GM21447 (cell line): ENCODE measurements at regions not wholly inside any gene's neighbourhood (a gene's known extent, or its start where the extent isn't known, plus 50 kb on each side); places are given as distances from the start of the nearest gene placed in this dataset.

Source experiments
- ATAC-seq: cut with Tn5 transposase; IDR thresholded peaks from one replicate; pipeline ENCODE4 v1.9.1; 2021; ENCODE audit not compliant: unreplicated experiment

DNA sequence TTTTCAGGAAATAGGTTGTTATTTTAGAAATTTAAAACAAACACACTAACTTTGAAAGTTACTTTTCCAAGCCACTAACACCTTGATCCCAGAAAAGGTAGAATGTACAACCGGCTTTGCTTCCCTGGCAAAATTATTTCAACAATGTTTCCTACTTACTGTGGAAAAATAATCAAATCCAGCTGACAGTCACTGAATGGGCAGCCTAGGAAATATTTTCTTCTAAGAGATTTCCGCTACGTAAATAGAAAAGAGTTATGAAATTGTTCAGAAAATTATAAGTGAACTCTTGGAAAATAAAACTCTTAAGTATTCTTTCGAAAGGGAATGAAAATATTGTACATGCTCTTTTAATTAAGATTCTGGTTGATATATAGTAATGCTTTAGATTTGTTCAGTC is 195.7 kb downstream of the GASK1B start:
- ATAC-seq, result no peak

DNA sequence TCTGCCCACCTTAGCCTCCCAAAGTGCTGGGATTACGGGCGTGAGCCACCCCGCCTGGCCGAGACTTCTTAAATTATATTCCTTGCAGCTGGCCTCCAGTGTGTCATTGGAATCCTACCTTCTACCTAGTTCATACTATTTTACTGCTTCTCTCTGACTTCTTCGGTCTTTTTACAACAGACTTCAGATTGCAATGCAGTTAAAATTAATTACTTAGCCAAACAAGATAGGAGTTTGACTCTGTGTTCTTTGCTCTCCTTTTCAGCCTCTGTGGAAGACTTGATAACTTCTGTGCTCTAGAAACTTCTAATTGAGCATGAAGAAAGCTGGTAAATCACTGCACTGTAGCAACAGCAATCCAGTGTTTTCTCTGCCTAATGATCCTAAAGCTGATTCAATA is 199.5 kb downstream of the GASK1B start:
- no peak for ATAC-seq

DNA sequence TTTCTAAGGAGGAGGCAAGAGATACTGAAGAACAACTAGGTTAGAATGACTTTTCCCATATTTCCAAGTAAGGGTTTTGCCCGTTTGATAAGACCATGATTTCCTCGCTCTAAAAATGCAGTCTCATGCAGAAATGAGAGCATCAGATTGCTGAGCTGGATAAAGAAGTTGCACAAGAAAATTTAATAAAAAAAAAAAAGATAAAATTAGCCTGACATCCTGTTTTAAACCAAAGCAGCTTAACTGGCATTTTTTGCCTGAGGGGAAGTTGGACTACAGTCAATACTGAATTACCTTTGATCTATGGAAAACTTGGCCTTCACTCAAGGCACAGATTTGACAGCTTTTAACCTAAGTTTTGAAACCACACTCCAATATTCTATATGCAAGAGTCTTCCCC is 208.4 kb downstream of the GASK1B start:
- no peak for ATAC-seq

DNA sequence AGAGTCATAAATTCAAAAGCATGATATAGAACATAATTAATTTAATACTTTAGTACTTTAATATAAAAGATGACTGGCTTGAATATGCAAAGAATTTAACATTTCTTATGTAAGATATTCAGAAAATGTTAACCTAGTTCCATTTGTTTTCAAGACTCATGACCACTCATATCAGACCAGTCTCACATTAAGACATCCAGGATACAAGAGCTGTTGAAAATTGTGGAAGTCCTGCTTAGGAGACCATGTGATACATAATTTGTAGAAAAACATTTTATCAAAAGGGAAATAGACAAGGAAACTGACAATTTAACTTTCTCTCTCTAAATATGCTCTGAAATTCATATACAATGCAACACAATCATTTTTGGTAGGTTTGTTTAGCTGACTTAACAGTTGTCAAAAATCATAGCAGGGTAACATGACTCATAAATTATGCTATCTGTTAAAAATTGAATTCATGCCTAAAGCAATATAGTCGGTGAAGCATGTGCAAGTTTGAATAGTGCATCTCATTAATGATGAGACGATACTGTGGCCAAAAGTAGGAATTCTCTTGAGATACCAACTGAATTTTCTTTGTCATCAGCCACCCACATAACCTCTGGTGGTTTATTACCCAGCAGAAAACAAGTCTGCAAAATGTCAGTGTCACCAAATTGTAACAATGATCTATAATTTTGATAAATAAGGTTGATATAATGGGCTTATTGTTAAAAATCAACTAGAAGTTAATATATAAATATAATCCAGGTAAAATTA is 211.4 kb downstream of the GASK1B start:
- no peak for ATAC-seq

DNA sequence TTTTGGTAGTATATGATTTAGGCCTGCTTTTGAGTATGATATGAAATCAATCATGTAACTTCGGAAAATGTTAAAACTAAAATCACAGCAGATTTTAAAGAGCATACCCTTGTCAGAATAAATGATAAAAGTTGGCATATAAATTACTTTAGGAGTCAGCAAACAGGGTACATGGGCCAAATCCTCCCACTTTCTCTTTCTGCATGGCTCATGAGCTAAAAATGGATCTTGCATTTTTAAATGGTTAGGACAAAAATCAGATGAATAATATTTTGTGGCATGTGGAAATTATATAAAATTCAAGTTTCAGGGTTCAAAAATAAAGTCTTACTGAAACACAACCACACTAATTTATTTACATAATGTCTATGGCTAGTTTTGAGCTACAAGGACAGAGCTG is 214.9 kb downstream of the GASK1B start:
- ATAC-seq, result no peak

DNA sequence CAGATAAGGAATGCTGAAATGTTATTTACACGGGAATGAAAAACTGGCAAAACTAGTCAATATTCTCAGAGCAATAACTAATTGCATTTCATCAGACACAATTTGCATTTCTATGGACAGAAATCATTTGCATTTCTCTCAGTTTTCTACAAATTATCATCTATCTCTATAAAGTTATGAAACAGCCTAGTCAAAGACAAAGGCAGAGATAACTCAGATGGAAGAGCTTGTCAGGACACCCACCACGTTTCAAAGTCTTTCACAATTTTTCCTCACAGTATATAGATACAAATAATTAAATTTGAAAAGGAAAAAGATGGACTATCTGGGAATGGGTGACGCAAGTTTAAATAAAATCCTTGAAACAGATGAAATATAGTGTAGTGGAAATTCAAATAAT is 230.8 kb downstream of the GASK1B start:
- no peak for ATAC-seq

DNA sequence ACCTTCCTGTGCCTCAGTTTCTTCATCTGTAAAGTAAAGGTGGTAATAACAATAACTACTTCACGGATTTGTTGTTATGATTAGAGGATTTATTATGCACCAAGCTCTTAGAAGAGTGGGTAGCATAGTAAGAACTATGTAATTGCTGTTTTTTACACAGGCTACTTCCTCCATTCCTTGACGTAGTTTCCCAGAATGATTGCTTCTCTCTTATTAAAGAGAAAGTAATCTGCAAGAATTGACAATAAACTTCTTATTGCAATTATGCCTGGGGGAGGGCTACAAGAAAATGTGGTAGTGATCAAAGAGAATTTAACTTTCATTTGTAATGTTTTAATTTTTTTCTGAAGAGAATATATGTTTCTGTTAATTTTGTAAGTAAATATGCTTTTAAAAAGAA is 238.7 kb downstream of the GASK1B start:
- ATAC-seq, result no peak

DNA sequence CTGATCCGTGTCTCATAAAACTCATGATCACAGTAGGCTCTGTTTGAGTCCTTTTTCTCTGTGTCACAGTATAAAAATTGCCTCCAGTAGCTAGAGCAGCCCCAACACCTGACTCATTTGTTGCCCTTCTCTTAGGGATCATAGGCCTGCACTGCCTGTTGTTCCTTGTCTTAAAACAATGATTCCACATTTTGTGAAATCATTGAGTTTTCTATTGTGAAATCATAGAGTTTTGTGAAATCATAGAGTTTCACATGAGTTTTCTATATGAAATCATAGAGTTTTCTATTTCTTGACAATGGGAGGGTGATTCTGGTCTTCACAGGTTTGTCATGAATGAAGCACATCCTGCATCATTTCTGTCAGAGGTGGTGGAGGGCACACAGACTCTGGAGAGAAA is 239.9 kb downstream of the GASK1B start:
- no peak for ATAC-seq

DNA sequence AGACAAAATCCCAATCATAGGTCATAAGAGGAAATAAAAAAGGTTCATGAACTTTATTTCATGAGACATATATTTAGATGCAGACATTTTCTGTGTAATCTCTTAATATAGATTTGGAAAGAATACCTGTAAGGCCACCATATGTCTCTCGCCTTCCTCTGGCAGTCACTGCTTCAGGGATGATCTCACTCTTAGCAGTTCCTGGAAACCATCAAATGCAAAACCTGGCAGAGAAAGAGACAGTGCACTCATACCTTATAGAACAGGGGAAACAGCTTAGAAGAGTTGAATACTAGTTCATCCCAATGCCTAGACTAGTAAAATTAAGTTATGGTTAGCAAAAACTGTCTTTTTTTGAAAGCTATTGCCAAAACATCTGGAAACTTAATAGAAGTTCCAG is 243.3 kb downstream of the GASK1B start:
- no peak for ATAC-seq

DNA sequence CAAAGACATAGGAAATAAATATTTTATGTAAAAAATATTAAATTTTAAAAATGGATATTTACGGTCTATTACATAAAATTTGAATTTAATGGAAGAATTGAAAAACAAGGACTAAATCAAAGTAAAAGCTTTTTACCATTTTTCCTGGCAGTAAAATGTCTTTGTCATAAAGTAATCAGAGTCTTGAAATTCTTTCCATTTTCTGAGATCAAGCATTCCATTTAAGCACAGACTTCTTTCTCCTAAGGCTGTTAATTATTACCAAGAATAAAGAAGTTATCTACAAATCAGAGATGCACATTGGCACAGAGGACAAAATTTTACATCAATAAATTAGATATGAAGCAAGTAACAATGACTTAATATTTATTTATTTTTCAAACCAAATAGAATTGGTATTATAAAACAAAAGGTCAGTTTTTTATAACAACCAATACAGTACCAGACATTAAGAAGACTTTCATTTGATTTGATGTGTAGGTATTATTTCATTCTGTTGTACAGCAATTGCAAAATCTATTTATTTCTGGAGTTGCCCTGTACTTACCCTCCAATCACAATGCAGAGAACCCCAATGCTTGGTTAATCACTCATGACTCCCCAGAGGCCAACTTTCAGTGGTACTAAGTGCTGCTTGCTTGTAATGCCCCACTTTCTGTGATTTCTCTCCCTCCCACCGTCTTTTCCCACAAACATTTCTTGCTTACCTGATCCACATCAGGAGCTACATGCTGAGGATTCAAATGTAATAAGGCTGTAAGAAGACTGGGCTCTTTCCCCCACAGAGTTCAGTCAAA is 254.6 kb downstream of the GASK1B start:
- ATAC-seq, result no peak

DNA sequence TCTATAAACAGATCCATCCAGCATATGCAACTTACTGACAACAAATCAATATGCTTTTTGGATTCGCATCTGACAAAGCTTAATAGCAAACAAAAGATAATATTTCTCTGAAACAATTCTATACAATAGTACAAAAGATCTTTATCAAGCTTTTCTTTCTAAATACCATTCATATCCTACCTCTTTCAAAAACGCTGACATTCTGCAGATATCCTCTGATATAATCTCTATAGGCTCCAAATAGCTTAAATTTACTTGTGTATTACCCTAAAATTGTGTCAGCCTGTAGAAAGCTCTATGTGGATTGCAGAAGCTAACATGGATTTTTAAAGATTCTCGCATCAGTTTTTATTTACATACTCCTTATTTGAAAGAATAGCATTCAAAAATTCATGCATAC is 260.6 kb downstream of the GASK1B start:
- no peak for ATAC-seq

DNA sequence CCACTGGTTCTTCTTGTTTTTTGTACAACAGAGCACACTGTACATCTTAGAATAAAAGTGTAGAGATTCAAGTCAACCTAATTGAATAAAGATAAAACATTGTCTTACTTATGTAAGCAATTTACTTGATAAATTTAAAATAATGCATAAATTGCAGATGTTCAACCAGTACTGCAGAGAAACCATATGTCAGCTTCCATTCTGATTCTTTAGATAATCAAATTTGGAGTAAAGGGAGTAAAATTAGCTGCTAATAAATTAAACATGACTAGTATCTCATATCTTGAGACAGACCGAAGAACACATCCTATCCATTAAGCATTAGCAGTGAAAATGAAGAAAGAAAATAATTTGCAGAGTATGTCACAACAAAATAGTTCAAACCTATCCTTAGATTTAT is 261.2 kb downstream of the GASK1B start:
- ATAC-seq, result no peak

DNA sequence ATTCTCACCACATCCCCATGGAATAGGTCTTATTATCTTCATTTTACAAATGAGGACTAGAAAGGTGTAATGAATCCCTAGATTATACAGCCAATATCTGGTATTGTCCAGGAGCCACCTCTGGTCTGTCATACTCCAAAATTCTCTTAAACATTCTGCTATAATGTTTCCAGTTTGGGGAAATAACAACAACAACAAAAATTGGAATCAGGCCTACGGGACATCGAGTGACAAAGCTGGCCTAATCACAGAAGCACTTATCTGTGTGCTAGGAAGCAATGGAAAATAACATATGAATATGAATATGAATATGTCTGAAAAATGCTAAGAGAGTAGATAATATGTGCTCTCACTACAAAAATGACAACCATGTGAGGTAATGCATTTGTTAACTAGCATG is 264.1 kb downstream of the GASK1B start:
- no peak for ATAC-seq

DNA sequence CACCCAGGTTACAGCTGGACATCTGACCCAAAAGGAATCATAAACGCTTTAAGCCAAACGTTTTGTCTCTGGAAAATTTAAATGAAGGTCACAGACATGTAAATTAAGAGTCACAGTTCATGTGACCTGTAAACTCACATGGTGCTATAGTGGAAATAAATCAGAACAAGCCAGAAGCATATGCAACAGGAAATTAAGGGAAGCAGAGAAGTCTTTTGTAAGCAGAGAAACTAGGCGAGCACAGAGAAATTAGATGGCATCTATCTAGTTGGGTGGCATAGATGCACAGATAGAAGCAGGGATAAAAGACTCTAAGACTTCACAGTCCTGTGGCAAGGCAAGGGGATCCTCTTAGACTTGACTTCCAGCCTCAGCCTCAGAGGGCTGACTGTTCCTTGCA is 264.8 kb downstream of the GASK1B start:
- no peak for ATAC-seq

DNA sequence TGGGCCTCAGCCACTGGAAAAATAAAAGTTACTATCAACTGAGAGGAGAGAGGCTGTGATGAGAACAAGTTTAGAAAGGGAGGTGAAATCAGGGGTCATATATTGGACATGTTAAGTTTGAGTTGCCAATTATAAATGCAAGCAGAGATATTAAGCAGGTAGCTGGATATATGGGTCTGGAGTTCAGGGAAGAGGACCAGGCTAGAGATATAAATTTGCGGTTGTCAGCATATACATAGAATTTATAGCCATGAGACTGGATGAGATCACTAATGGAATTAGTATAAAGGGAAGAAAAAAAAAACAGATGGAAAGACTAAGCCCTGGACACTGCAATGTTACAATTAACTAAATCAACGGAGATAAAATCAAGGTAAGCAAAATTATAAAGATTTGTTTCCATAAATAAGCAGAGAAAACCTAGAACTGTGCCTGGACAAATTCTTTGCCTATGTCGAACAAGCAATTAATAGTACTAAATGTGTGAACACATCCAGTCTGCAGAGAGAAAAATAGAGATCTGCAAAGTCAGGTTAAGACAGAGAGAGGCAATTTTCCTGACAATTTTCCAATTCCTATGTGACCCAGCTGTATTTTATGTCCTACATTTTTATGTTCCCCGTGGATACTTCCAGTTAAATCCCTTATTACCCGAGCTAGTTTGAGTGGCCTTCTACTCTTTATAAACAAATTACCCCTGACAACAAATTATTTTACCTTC is 265.4 kb downstream of the GASK1B start:
- ATAC-seq, result no peak

DNA sequence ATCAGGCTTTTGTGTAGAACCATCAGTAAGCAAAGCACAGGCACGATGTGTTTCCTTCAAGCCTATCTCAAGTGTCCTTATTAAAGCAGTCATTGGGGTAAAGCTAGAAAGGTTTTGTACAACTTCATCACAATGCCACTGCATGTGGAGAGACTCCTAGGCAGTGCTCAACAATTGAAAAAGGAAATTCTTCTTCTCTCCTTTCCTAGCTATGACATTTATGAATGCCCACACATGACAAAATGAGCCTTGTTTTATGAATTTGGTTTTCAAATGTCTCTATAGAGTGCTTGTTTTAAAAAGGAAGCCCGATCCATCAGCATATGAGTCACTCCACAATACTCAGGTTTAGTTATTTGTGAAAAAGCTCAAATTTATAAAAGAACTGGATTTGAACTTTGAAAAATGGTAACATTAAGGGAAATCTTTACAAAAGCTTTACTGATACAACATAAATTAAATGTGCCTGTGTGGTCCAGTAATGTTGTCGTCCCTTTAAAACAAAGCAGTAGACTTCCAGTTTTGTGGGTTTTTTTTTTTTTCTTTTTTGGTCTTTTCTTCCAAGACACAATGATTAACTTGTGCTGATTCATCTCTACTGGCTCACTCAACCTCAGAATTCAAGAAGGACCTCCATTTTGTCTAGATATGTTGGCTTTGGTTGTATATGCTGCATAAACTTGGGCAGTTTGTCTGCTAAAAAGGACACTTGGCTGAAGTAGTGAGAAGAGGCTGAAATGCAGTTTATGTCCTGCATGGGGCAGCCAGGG is 273.8 kb downstream of the GASK1B start:
- ATAC-seq, result no peak

DNA sequence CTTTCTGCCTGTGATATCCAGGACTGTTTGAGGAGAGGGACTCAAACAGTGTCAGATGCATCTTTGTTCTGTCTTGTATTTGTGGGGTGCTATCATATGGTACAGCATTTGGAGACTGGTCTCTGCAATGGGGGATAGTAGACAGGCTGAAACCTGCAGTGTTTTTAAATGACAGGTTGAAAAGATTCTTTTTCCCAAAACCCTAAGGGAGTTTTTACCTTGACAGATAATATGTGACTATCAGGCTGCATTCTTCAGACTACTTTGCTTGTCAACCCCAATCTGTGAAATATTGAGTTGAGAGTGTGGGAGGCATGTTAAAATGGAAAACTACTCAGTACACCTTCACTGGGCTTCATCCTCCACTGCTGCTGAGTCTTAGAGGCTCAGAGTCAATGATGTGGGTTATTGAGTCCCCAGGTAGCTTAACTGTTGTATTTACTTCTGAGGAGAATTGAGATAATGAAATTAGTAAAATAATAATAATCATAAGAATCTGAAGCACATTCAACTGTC is 274.9 kb downstream of the GASK1B start:
- ATAC-seq, result no peak

DNA sequence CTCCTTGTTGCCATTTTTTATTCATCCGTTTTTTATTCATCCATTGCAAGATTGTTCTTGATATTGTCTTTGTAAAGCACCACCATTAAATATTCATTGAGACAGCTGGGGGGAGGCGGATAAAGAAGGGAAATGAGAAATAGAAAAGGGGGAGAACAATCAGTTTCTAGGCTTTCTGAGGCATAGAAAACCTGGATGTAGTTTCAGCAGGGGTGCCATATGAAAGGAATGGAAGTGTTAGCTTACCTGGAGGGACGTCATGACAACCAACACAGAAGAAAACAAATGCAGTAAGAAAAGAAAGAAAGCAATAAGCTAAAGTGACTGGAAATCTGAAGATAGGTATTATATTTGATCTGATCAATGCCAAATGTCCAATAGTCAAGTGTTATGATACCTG is 276.1 kb downstream of the GASK1B start:
- ATAC-seq, result no peak

DNA sequence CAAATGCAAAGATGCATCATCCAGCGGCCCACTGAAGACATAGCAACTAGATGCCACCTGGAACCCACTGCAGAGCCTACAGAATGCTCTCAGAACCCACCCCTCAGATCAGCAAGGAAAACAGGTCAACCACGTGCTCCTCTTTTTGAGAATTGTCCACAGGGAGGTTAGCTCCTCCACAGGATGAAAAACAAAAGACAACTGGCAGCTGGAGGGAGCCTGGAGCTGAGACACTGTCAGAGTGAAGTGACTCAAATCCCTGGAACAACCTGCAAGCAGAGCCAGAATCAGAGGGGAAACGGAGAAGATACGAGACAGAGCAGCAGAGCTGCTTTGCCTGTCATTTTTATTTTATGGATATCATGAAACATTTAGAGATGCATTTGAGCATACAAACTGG is 277.6 kb downstream of the GASK1B start:
- ATAC-seq, result no peak

DNA sequence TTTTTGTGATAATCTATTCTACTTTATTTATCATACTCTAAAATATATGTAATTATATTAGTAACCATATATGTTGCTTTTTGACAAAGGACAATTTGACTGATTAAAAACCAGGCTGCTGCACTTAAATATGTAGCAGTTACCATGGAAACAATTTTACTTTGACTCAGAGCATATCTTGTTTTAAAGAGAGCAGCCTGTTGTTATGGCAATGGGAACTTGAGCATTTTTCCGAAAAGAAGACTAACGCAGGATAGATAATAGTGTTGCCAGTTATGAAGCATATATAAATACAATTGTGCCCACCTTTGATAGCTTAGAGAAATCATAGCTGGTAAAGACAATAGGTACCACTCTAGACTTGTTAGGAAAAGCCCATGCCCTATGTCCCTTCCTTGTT is 283.0 kb downstream of the GASK1B start:
- ATAC-seq, result no peak

DNA sequence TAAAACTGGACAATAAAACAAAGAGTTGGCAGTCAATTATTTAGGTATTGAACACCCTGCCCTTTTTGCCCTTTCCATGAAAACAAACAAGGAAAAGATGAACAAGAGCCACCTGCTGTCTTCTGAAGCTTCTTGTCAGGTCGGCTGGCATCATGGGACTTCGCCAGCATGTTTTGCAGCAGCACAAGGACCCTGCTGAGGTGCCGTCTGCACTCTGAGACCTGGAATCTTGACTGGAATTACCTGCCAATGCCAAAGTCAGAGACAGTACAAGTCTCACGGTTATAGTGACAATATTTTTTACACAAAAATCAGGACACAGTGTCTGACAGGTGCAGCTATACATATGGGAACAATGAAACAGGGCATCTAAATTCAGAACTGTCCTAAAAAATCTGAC is 284.5 kb downstream of the GASK1B start:
- ATAC-seq, result no peak
